WTC11 (cell line): ENCODE measurements at regions not wholly inside any gene's neighbourhood (a gene's known extent, or its start where the extent isn't known, plus 50 kb on each side); places are given as distances from the start of the nearest gene placed in this dataset.
A peak's percentile ranks its signal among the peaks of the same experiment; 100 is the strongest.

Source experiments
- ATAC-seq: fragments of 200-7000 bp; cut with Tn5 transposase; 2 replicates; pipeline ENCODE4 v1.10.0; 2021; ENCODE audit warnings: mild to moderate bottlenecking, moderate library complexity
- CTCF ChIA-PET: fragments of 300-600 bp; sonication (Branson Sonifier 250); formaldehyde crosslinking; loops from one replicate; lab custom pipeline; 2021; ENCODE audit warnings: antibody characterized with exemption; lab: Charles Lee
- POLR2A ChIA-PET: fragments of 350-600 bp; sonication (Branson Sonifier 250); formaldehyde crosslinking; loops from one replicate; lab custom pipeline; 2021; ENCODE audit warnings: antibody characterized with exemption; lab: Charles Lee
- DNase-seq: peaks from one replicate; pipeline ENCODE4 v3.0.0; 2021; ENCODE audit warnings: low spot score
- H3K27ac Mint-ChIP-seq: 2 replicates; pipeline ENCODE4 v1.8.0; 2021; ENCODE audit warnings: mixed read lengths
- H3K27me3 Mint-ChIP-seq: 2 replicates; pipeline ENCODE4 v1.8.0; 2021; ENCODE audit warnings: low read depth, mild to moderate bottlenecking, moderate library complexity, mixed read lengths
- H3K36me3 Mint-ChIP-seq: 2 replicates; pipeline ENCODE4 v1.8.0; 2021; ENCODE audit warnings: mixed read lengths
- H3K4me1 Mint-ChIP-seq: 2 replicates; pipeline ENCODE4 v1.8.0; 2022; ENCODE audit warnings: mixed read lengths
- H3K4me3 Mint-ChIP-seq: 2 replicates; pipeline ENCODE4 v1.8.0; 2021; ENCODE audit warnings: mild to moderate bottlenecking, moderate library complexity, mixed read lengths
- H3K9me3 Mint-ChIP-seq: 2 replicates; pipeline ENCODE4 v1.8.0; 2021; ENCODE audit warnings: mixed read lengths
- AFF4 ChIP-seq: sonication (generic); formaldehyde crosslinking; IDR thresholded peaks from 2 replicates; pipeline ENCODE4 v1.8.1; 2023; ENCODE audit warnings: mild to moderate bottlenecking, missing genetic modification reagents, borderline replicate concordance
- ATF6 ChIP-seq: sonication (generic); formaldehyde crosslinking; IDR thresholded peaks from 2 replicates; pipeline ENCODE4 v1.8.1; 2023; ENCODE audit warnings: mild to moderate bottlenecking, missing genetic modification reagents
- CBFB ChIP-seq: sonication (generic); formaldehyde crosslinking; IDR thresholded peaks from 2 replicates; pipeline ENCODE4 v1.8.1; 2022; ENCODE audit warnings: mild to moderate bottlenecking, low read depth, missing genetic modification reagents
- CREB1 ChIP-seq: sonication (generic); formaldehyde crosslinking; IDR thresholded peaks from 2 replicates; pipeline ENCODE4 v1.8.0; 2023; ENCODE audit warnings: mild to moderate bottlenecking, missing genetic modification reagents
- CTCF ChIP-seq: fragments of 200-600 bp; IDR thresholded peaks from 2 replicates; pipeline ENCODE4 v1.8.0; 2022; ENCODE audit warnings: antibody characterized with exemption
- EMX1 ChIP-seq: fragments of 250-450 bp; sonication (Bioruptor Pico); IDR thresholded peaks from 2 replicates; pipeline ENCODE4 v1.8.0; 2021; ENCODE audit warnings: mild to moderate bottlenecking
- ETV6 ChIP-seq: sonication (generic); formaldehyde crosslinking; IDR thresholded peaks from 2 replicates; pipeline ENCODE4 v1.8.1; 2022; ENCODE audit warnings: mild to moderate bottlenecking, missing genetic modification reagents
- FOXP1 ChIP-seq: sonication (generic); formaldehyde crosslinking; IDR thresholded peaks from 2 replicates; pipeline ENCODE4 v1.8.0; 2022; ENCODE audit warnings: missing genetic modification reagents, mild to moderate bottlenecking, moderate library complexity, borderline replicate concordance
- GRHL2 ChIP-seq: fragments of 250-450 bp; sonication (Bioruptor Pico); IDR thresholded peaks from 2 replicates; pipeline ENCODE4 v1.8.0; 2022; ENCODE audit warnings: mild to moderate bottlenecking, moderate library complexity; ENCODE audit not compliant: insufficient replicate concordance, severe bottlenecking
- HMGA2 ChIP-seq: fragments of 250-450 bp; sonication (Bioruptor Pico); IDR thresholded peaks from 2 replicates; pipeline ENCODE4 v1.4.0; 2021; ENCODE audit warnings: mild to moderate bottlenecking, moderate library complexity
- KAT7 ChIP-seq: sonication (generic); formaldehyde crosslinking; IDR thresholded peaks from 2 replicates; pipeline ENCODE4 v1.8.1; 2023; ENCODE audit warnings: missing genetic modification reagents, mild to moderate bottlenecking, borderline replicate concordance
- MAX ChIP-seq: sonication (generic); formaldehyde crosslinking; IDR thresholded peaks from 2 replicates; pipeline ENCODE4 v1.8.0; 2022; ENCODE audit warnings: mild to moderate bottlenecking, missing genetic modification reagents
- MLX ChIP-seq: sonication (generic); formaldehyde crosslinking; IDR thresholded peaks from 2 replicates; pipeline ENCODE4 v1.8.1; 2023; ENCODE audit warnings: mild to moderate bottlenecking, missing genetic modification reagents, moderate library complexity
- NR1H2 ChIP-seq: sonication (generic); formaldehyde crosslinking; IDR thresholded peaks from 2 replicates; pipeline ENCODE4 v1.9.0; 2021; ENCODE audit warnings: mild to moderate bottlenecking, moderate library complexity, missing genetic modification reagents
- NR3C1 ChIP-seq: sonication (generic); formaldehyde crosslinking; conservative IDR thresholded peaks from 2 replicates; pipeline ENCODE4 v1.8.1; 2023; ENCODE audit warnings: low read depth, mild to moderate bottlenecking, missing genetic modification reagents
- PRRX2 ChIP-seq: fragments of 250-450 bp; sonication (Bioruptor Pico); IDR thresholded peaks from 2 replicates; pipeline ENCODE4 v1.8.0; 2021; ENCODE audit warnings: mild to moderate bottlenecking
- TEAD4 ChIP-seq: sonication (generic); formaldehyde crosslinking; IDR thresholded peaks from 2 replicates; pipeline ENCODE4 v1.8.0; 2022; ENCODE audit warnings: mild to moderate bottlenecking, missing genetic modification reagents
- TP53 ChIP-seq: sonication (generic); formaldehyde crosslinking; IDR thresholded peaks from 2 replicates; pipeline ENCODE4 v1.8.1; 2023; ENCODE audit warnings: mild to moderate bottlenecking, missing genetic modification reagents
- ZMAT4 ChIP-seq: fragments of 250-450 bp; sonication (Bioruptor Pico); IDR thresholded peaks from 2 replicates; pipeline ENCODE4 v1.9.0; 2021; ENCODE audit warnings: mild to moderate bottlenecking
- ZNF219 ChIP-seq: sonication (generic); formaldehyde crosslinking; IDR thresholded peaks from 2 replicates; pipeline ENCODE4 v1.8.0; 2023; ENCODE audit warnings: missing genetic modification reagents, mild to moderate bottlenecking, borderline replicate concordance
- ZNF532 ChIP-seq: fragments of 250-450 bp; sonication (Bioruptor Pico); IDR thresholded peaks from 2 replicates; pipeline ENCODE4 v1.9.0; 2021; ENCODE audit warnings: mild to moderate bottlenecking, borderline replicate concordance

GRCh38 chr20:6837730-6838129 is 70.2 kb downstream of the BMP2 start:
- Mint-ChIP-seq H3K36me3 (no peaks in the 10 kb centered on the region), H3K27ac (no peak overlapping the region), H3K9me3 (no peaks in the 10 kb centered on the region; the same call in 1 of the 2 replicates), H3K4me3 (no peak overlapping the region), H3K27me3 (no peaks in the 10 kb centered on the region), H3K4me1 (peaks cover 32% of the 10 kb centered on the region)
- ATAC-seq (no peak), DNase-seq (no peak)
- TF ChIP-seq NR3C1 (CRISPR knock-in tag), result no peak
- TF ChIP-seq GRHL2 (CRISPR knock-in tag), result no peak
- no peak for TF ChIP-seq CBFB
- TF ChIP-seq CREB1, result no peak
- no peak for TF ChIP-seq HMGA2
- no peak for TF ChIP-seq ZNF532 (CRISPR knock-in tag)
- no peak for TF ChIP-seq ZNF219 (CRISPR knock-in tag)
- TF ChIP-seq TP53 (CRISPR knock-in tag), result no peak
- TF ChIP-seq NR1H2 (CRISPR knock-in tag), result no peak
- TF ChIP-seq MLX, result no peak
- TF ChIP-seq TEAD4 (CRISPR knock-in tag), result no peak
- POLR2A ChIA-PET, result no interaction called here
- CTCF ChIA-PET, result interaction anchor here (1.2 to 1.7 kb wide), 2 partner anchors 8 to 10 kb away, joined by 4 read pairs; no protein-coding TSS in a partner anchor

GRCh38 chr20:6838181-6838826 is 70.8 kb downstream of the BMP2 start:
- no peak for DNase-seq
- H3K4me3 Mint-ChIP-seq, result no peak overlapping the region
- H3K4me1 Mint-ChIP-seq, result peaks cover 32% of the 10 kb centered on the region
- ChIA-PET POLR2A (no interaction called here), CTCF (interaction anchor here (1.2 to 1.7 kb wide), 2 partner anchors 9 to 11 kb away, joined by 4 read pairs; no protein-coding TSS in a partner anchor)
- H3K36me3 Mint-ChIP-seq, result no peaks in the 10 kb centered on the region
- 0 out of 2 replicates have a peak, but pooled peaks have one; percentile 26 for ATAC-seq
- no peaks in the 10 kb centered on the region for H3K9me3 Mint-ChIP-seq
- H3K27me3 Mint-ChIP-seq, result no peaks in the 10 kb centered on the region
- no peak overlapping the region for H3K27ac Mint-ChIP-seq
- TF ChIP-seq ATF6 (CRISPR knock-in tag), result no peak
- TF ChIP-seq PRRX2 (CRISPR knock-in tag), result no peak
- TF ChIP-seq ZNF219 (CRISPR knock-in tag), result no peak
- TF ChIP-seq CTCF, result no peak
- no peak for TF ChIP-seq EMX1 (CRISPR knock-in tag)
- no peak for TF ChIP-seq FOXP1 (CRISPR knock-in tag)
- no peak for TF ChIP-seq ETV6 (CRISPR knock-in tag)
- TF ChIP-seq ZMAT4 (CRISPR knock-in tag), result no peak
- no peak for TF ChIP-seq AFF4 (CRISPR knock-in tag)
- TF ChIP-seq MAX (CRISPR knock-in tag), result no peak
- no peak for TF ChIP-seq KAT7
